NCI-H187 treated with DMSO at 0.1 percent for 48 hours (cell line): ENCODE measurements at regions not wholly inside any gene's neighbourhood (a gene's known extent, or its start where the extent isn't known, plus 50 kb on each side); places are given as distances from the start of the nearest gene placed in this dataset.

Source experiments
- DNase-seq: peaks from one replicate; lab custom pipeline; 2025; lab: John Stamatoyannopoulos, UW

DNA sequence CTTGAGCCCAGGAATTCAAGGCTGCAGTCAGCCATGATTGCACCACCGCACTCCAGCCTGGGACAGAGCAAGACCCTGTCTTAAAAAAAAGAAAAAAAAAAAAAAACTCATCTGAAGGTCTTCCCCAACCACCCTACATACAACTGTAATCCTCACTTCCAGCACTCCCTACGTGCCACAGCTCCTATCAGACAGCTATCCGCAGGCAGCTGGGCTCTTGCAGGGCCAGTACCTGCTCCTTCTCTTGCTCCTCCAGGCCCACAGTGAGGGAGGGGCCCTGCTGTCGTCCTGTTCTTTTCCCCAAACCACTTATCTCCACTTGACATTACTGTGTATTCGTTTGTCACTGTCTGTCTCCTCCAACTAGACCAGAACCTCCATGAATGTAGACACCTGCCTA lies 156.1 kb upstream of the NECTIN1 start:
- peak; percentile 95 for DNase-seq

DNA sequence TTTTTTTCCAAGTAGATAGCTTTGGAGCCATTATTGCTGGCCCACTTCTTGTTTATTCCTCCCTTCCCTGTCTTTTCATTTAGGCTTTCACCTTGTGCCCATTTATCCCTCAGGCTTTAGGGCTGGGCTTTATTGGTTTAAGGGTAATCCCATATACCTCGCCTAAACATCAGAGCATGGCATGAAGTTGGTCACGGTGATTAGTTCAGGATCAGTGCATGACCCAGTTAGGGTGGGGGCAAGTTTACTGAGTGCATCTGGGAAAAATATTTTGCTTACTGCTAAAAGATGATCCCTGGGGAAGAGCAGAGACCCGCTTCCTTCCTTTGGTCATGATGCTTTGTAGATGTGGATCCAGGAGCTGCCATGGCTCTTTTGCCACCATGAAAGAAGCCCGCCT lies 153.3 kb upstream of the NECTIN1 start:
- no peak for DNase-seq

GRCh38 chr11:119880873-119881272 lies 151.9 kb upstream of the NECTIN1 start:
- DNase-seq: no peak

DNA sequence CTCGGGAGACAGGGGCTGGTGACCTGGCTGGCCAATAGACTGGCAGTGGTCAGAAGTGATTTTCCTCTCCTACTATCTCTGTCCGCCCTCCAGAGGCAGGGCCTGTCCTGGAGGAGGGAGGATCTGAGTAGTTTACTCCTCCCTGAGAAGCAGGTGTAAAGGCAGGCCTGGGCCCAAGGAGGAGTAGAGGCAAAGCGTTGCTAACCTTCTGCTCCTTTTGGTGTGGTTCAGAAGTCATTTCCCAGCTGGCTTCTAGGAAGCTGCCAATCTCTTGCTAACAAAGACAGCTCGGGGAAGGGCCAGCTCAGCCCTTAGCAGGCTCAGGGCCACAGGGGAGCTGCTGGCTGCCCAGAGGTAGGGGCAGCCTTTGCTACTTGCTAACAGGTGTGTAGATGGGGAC lies 151.1 kb upstream of the NECTIN1 start:
- DNase-seq: no peak

DNA sequence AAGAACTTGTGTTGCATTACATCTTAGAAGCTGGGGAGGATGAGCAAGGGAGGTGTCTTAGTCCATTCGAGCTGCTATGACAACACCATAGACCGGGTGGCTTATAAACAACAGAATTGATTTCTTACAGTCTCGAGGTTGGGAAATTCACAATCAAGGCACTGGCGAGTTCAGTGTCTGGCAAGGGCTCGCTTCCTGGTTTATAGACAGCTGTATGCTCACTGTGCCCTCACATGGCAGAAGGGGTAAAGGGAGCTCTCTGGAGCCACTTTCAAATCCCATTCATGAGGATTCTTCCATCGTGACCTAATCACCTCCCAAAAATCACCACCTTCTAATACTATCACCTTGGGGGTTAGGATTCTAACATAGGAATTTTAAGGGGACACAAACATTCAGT lies 150.0 kb upstream of the NECTIN1 start:
- no peak for DNase-seq

DNA sequence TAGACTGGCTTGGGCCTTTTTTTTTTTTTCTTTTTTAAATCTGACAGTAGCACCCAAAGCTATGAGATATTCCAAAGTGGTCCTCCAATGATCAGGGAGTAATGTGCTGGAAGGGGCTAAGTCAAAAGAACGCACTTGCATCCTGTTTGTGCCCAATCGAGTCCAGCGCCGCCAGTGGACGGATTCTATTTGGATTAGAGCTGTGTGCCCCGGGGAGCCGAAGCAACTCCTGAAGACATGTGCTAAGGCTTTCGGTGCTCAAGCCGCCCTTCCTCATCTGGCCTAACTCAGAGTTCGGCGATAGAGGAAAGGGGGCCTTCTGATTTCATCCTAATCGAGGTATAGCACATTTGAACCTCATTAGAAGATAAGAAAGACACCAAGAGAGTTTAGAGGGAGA lies 147.8 kb upstream of the NECTIN1 start:
- no peak for DNase-seq

DNA sequence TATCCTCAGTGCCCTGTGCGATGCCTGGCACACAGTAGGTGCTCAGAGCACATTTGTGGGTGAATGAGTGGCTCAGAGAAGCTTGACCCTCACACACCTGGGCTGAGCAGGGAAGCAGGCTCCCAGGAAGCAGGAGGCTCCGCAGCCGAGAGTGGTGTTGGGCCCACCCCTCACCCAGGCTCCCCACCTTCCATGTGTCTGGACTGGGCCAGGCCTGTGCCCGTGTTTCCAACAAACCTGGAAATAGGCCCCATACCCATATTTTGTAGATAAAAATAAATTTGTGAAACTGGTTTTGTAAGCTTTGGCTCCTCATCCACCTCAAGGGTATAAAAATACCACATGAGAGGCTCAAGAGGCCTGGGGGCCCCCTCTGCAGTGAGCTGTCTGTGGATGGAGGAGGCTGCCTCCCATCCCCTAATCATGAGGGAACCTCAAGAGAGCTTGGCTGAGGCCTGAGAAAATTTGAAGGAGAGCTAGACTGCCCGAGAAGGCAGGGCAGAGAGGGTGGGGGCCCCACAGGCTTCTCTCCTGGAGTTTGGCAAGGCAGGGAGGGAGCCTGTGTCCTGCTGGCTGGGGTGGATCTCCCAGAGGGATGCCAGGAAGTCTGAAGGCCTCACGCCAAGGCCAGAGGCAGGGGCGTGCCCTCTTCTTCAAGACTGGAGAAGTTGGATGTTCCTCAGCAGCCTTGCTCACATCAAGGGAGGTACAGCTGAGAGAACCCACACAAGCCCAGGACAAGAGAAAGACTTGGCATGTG lies 147.0 kb upstream of the NECTIN1 start:
- no peak for DNase-seq

DNA sequence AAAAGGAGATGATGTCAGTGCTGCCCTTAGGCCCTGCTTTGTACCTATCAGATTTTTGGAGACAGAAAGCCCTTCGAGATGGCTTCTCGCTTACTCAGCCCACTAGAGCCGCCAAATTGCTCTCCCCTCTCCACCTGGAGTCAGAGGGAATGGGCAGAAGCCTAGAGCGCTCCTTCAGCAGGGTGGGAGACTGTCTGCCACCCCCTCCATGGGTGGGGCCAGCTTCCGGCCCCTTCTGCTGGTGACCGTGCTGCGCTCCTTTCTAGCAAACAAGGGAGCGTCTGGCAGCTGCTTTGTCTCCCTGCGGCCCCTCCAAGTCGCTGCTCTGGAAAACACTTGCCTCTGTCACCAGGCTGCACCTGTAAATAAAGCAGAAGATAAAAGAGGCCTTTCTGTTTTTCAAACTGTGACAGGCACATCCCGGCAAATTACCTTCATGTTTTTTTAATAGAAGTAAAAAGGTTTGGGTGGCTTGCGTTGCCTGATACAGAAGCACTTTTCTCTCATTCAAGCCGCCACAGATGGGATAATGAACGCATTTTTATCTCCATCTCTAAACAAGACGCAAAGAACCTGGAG lies 145.7 kb upstream of the NECTIN1 start:
- DNase-seq: no peak

- no peak for DNase-seq
These were observed 144.9 kb upstream of the NECTIN1 start for GRCh38 chr11:119873761-119874421.

GRCh38 chr11:119872611-119873310 lies 143.8 kb upstream of the NECTIN1 start:
- no peak for DNase-seq

DNA sequence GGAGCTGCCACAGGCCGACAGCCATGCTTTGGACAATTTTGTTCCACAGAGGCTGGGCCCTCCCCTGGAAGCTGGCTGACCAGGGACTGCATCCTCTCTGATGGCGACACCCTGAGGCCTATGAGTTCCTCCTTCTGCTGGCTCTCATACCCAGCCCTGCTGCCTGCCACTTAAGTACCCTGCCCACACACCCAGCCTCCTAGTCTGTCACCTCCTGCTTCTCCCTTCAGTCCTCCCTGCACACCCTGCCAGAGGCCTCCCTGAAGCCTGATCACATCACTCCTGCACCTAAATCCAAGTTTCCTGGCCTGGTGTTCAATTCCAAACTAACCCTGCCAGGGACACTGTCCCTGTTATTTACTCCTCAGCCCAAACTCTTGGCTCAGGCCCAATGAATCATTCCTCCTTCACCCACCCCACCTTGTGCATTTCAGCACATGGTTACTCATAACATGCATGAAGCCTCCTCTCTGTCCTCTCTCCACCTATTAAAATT lies 136.7 kb upstream of the NECTIN1 start:
- DNase-seq: no peak

GRCh38 chr11:119864836-119865235 lies 135.8 kb upstream of the NECTIN1 start:
- no peak for DNase-seq

DNA sequence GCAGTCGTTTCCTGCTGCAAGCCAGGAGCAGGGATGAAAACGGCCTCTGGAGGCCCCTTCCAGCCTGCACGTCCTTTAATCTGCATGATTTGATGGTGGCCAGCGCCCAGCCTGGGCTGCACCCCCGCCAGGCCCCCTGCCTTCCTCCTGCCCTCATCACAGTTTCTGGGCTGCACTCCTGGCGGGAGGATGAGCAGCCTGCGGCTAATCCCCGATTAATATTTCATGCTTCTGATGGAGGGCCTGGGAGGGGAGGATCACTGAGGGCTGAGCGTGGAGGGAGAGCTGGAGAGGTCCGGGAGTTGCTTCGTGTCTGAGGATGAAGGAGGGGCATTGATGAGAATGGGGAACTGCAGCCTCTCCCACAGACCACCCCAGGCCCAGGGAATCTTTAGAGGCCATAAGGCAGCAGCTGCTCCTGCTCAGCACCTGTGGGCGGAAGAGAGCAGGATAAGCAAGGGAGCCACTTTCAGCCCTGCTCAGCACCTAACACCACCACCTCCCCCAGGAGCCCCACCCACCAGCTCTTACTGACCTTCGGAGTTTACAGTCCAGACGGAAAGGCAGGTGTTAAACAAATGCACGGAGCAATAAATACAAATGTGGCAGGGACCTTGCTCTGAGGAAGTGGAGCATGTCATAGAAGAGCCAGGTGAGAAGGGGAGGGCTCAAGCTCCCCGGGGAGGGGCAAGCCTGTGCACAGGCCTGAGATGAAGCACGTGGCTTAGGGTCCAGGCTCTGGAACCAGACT lies 135.0 kb upstream of the NECTIN1 start:
- DNase-seq: peak; percentile 91

GRCh38 chr11:119863236-119863635 lies 134.2 kb upstream of the NECTIN1 start:
- DNase-seq: no peak

GRCh38 chr11:119861160-119861559 lies 132.2 kb upstream of the NECTIN1 start:
- no peak for DNase-seq

- DNase-seq: no peak
These were observed 131.6 kb upstream of the NECTIN1 start for GRCh38 chr11:119860561-119861094.

GRCh38 chr11:119859684-119860083 lies 130.7 kb upstream of the NECTIN1 start:
- no peak for DNase-seq

GRCh38 chr11:119858288-119858687 lies 129.3 kb upstream of the NECTIN1 start:
- no peak for DNase-seq

- no peak for DNase-seq
These were observed 127.9 kb upstream of the NECTIN1 start for GRCh38 chr11:119856681-119857485.

DNA sequence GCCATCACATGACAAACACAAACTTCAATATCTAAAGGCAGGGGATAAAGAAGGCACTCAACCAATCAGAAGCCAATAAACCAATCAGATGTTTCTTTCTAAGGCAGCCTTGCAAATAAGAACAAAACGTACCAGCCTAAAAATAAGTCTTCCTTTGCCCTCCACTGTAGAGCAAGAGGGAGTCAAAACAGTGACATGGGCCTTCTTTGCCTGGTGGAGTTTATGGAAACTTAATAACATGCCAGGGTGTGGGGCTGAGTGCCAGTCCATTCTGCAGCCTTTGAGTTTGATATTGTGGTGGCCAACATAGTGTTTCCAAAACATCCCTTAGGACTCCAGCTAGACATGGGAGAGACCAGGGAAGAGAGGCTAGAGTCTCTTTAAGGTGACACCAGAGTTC lies 126.1 kb upstream of the NECTIN1 start:
- no peak for DNase-seq

- no peak for DNase-seq
These were observed 125.5 kb upstream of the NECTIN1 start for GRCh38 chr11:119854521-119854920.
